HS-5 (cell line): ENCODE measurements at regions not wholly inside any gene's neighbourhood (a gene's known extent, or its start where the extent isn't known, plus 50 kb on each side); places are given as distances from the start of the nearest gene placed in this dataset.

Experiments used
- DNase-seq: peaks from one replicate; pipeline ENCODE4 v3.0.0-alpha.2; 2012; ENCODE audit warnings: low read depth

- DNase-seq: no peak
Observed at GRCh38 chr7:22676385-22676784, 50.6 kb upstream of the IL6 start.

- no peak for DNase-seq
Observed at GRCh38 chr7:22675917-22676343, 51.1 kb upstream of the IL6 start.

- DNase-seq: no peak
Observed at GRCh38 chr7:22675421-22675820, 51.6 kb upstream of the IL6 start.

- no peak for DNase-seq
Observed at GRCh38 chr7:22672846-22673680, 53.9 kb upstream of the IL6 start.

GRCh38 chr7:22671177-22671879 lies 55.7 kb upstream of the IL6 start:
- DNase-seq: no peak

- DNase-seq: no peak
Observed at GRCh38 chr7:22670422-22670815, 56.6 kb upstream of the IL6 start.

GRCh38 chr7:22669692-22670421 lies 57.1 kb upstream of the IL6 start:
- no peak for DNase-seq

GRCh38 chr7:22668971-22669401 lies 58.0 kb upstream of the IL6 start:
- no peak for DNase-seq

GRCh38 chr7:22667562-22668239 lies 59.3 kb upstream of the IL6 start:
- peak; percentile 79 for DNase-seq

GRCh38 chr7:22667187-22667561 lies 59.8 kb upstream of the IL6 start:
- DNase-seq: no peak

GRCh38 chr7:22666732-22667131 lies 60.3 kb upstream of the IL6 start:
- no peak for DNase-seq

GRCh38 chr7:22665923-22666322 lies 61.1 kb upstream of the IL6 start:
- DNase-seq: no peak

GRCh38 chr7:22664988-22665798 lies 61.8 kb upstream of the IL6 start:
- no peak for DNase-seq

- DNase-seq: no peak
Observed at GRCh38 chr7:22663721-22664120, 63.3 kb upstream of the IL6 start.

- peak; percentile 60 for DNase-seq
Observed at GRCh38 chr7:22663357-22663718, 63.7 kb upstream of the IL6 start.

- DNase-seq: no peak
Observed at GRCh38 chr7:22662556-22663356, 64.2 kb upstream of the IL6 start.

GRCh38 chr7:22662036-22662435 lies 65.0 kb upstream of the IL6 start:
- DNase-seq: no peak

- DNase-seq: no peak
Observed at GRCh38 chr7:22660732-22661131, 66.3 kb upstream of the IL6 start.

- DNase-seq: no peak
Observed at GRCh38 chr7:22660293-22660692, 66.7 kb upstream of the IL6 start.

GRCh38 chr7:22659741-22660140 lies 67.3 kb upstream of the IL6 start:
- DNase-seq: no peak

- no peak for DNase-seq
Observed at GRCh38 chr7:22658031-22658430, 69.0 kb upstream of the IL6 start.
